Fibroblast of the aortic adventitia (primary cell): ENCODE measurements at regions not wholly inside any gene's neighbourhood (a gene's known extent, or its start where the extent isn't known, plus 50 kb on each side); places are given as distances from the start of the nearest gene placed in this dataset.

Source experiments
- DNase-seq: peaks from one replicate; pipeline ENCODE4 v3.0.0-alpha.2; 2010; ENCODE audit warnings: low read depth
- H3K4me3 ChIP-seq: 2 replicates; pipeline ENCODE4 v1.5.1; 2011; ENCODE audit warnings: low read depth, mild to moderate bottlenecking, control low read depth, low read length, moderate library complexity
- TF ChIP-seq, protein P1 (sequence below): IDR thresholded peaks from 2 replicates; pipeline ENCODE4 v1.5.1; 2011; ENCODE audit warnings: mild to moderate bottlenecking, low read length, control low read depth, inconsistent platforms; ENCODE audit not compliant: insufficient read depth

DNA sequence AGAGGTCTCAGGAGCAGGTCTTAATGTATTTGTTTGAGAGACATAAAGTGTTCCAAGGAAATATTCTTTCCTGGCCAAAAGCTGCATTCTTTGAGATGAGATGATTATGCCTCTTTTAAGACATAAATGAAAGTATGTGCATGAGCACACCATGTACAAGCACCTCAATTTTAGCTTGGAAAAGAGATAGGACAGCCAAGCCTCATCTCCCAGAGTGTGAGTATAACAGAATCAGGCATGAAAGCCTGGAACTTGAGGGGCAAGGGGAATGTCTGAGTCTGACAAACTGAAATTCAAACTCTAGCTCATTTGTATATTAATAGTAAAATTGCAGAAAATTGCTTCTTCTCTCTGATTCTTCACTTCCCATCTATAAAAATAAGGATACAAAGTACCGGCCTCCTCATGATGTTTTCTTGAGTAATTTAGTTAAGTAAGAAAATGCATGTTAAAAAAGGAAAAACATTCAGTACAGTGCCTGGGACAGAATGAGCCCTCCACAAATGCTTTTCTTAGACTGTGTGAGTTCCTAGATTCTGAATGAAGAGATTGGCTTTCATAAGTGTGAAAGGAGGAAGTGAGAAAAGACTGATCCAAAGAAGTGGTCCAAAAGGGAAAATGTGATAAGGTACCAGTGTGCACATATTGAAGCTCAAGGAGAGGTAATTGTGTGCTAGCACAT, 1260.9 kb upstream of the SORCS1 start:
- TF ChIP-seq, protein P1, sequence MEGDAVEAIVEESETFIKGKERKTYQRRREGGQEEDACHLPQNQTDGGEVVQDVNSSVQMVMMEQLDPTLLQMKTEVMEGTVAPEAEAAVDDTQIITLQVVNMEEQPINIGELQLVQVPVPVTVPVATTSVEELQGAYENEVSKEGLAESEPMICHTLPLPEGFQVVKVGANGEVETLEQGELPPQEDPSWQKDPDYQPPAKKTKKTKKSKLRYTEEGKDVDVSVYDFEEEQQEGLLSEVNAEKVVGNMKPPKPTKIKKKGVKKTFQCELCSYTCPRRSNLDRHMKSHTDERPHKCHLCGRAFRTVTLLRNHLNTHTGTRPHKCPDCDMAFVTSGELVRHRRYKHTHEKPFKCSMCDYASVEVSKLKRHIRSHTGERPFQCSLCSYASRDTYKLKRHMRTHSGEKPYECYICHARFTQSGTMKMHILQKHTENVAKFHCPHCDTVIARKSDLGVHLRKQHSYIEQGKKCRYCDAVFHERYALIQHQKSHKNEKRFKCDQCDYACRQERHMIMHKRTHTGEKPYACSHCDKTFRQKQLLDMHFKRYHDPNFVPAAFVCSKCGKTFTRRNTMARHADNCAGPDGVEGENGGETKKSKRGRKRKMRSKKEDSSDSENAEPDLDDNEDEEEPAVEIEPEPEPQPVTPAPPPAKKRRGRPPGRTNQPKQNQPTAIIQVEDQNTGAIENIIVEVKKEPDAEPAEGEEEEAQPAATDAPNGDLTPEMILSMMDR, result no peak
- no peak overlapping the region for H3K4me3 ChIP-seq

GRCh38 chr10:108424656-108425055, 1260.2 kb upstream of the SORCS1 start:
- H3K4me3 ChIP-seq, result no peak overlapping the region
- DNase-seq, result peak; percentile 75
- TF ChIP-seq, protein P1, result no peak

More for the DNA sequence above, 1260.9 kb upstream of the SORCS1 start:
- DNase-seq, result no peak

DNA sequence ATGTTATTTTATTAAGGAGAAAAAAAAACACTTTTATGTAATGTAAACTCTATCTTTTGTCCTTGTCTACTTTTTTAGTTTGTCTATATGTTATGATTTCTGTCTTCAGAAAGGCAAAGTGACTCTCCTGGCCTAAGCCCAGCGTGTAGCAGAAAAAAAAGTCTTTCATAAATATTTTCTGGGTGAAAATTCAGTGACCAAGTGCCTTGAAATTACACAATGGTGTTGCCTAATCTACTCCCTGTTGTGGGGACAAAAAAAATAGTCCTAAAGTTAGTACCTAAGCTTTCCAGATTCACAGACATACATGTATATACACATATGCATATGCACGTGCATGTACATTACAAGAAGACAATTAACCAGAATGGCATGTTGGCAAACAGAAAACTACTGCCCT, 1257.8 kb upstream of the SORCS1 start:
- H3K4me3 ChIP-seq, result no peak overlapping the region
- no peak for DNase-seq

DNA sequence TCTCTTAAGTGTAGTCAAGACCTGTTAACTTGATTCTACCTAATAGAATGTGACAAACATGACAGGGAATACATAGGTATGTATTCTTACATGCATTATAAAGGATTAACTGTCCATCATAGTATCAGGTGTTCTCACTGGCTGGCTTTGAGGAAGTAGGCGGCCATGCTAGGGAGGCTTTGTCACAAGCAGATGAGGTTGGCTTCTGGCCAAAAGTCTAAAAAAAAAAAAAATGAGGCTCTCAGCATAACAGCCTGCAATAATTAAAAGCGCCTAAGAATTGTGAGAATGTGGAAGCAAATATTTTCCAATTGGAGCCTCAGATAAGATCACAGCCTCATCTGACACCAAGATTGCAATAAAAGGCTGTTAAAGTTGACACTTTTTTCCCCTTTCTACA, 1256.8 kb upstream of the SORCS1 start:
- TF ChIP-seq, protein P1, result no peak

More for the DNA sequence above, 1257.8 kb upstream of the SORCS1 start:
- TF ChIP-seq, protein P1, result no peak

GRCh38 chr10:108413954-108414353, 1249.4 kb upstream of the SORCS1 start:
- TF ChIP-seq, protein P1, result no peak
- H3K4me3 ChIP-seq, result no peak overlapping the region
- DNase-seq, result no peak

More for the DNA sequence above, 1256.8 kb upstream of the SORCS1 start:
- no peak for DNase-seq
- H3K4me3 ChIP-seq, result no peak overlapping the region

DNA sequence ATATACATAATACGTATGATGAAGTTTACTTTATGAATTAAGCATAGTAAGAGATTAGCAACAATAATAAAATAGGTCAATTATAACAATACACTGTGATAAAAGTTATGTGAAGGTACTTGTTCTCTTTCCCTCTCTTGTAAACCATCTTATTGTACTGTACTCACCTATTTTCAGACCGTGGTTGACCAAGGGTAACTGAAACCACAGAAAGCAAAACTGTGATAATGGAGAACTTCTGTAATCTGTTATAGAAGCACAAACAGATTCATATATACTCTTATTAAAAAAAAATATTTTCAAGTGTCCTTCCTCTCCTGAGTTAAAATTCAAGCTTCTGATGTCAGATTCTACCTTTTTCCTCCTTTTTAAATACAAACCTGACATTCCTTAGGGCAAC, 1247.8 kb upstream of the SORCS1 start:
- TF ChIP-seq, protein P1, result no peak
- no peak overlapping the region for H3K4me3 ChIP-seq
- DNase-seq, result no peak

- TF ChIP-seq, protein P1, result no peak
- DNase-seq, result no peak
- H3K4me3 ChIP-seq, result no peak overlapping the region
Observed at GRCh38 chr10:108411894-108412293, 1247.4 kb upstream of the SORCS1 start.
